Breast epithelium (tissue), 4 donors: ENCODE measurements at regions not wholly inside any gene's neighbourhood (a gene's known extent, or its start where the extent isn't known, plus 50 kb on each side); places are given as distances from the start of the nearest gene placed in this dataset.

Source experiments
- DNase-seq, 2 donors: peaks; one replicate each; pipeline ENCODE4 v3.0.0-alpha.2; 2019; ENCODE audit warnings: low spot score in 2 of 2
- H3K27ac ChIP-seq, 2 donors: fragments of 200-600 bp; sonication (generic) in 1 of 2; one replicate each; pipeline ENCODE4 v1.5.1; 2016 to 2019; ENCODE audit warnings: mild to moderate bottlenecking in 1 of 2
- H3K27me3 ChIP-seq, 2 donors: fragments of 200-600 bp; sonication (generic) in 1 of 2; one replicate each; pipeline versions ENCODE4 v1.5.1 to v1.6.0; 2017 to 2019; ENCODE audit warnings: control low read depth in 1 of 2, mild to moderate bottlenecking in 1 of 2
- H3K36me3 ChIP-seq: fragments of 200-600 bp; one replicate; pipeline ENCODE4 v1.5.1; 2019
- H3K4me1 ChIP-seq, 2 donors: fragments of 200-600 bp; sonication (generic); one replicate each; pipeline ENCODE4 v1.5.1; 2016 to 2019; ENCODE audit warnings: control low read depth in 1 of 2
- H3K4me3 ChIP-seq, 3 donors: fragments of 200-600 bp; sonication (generic); 1 replicate in 2 of 3; 2 replicates in 1 of 3; pipeline ENCODE4 v1.5.1; 2016 to 2019; ENCODE audit warnings: mild to moderate bottlenecking in 3 of 3, moderate library complexity in 2 of 3
- H3K9me3 ChIP-seq, 2 donors: fragments of 200-600 bp; sonication (generic) in 1 of 2; one replicate each; pipeline ENCODE4 v1.5.1; 2016 to 2019; ENCODE audit warnings: control low read depth in 1 of 2
- POLR2A ChIP-seq: fragments of 450-650 bp; IDR thresholded peaks from one replicate; pipeline ENCODE4 v1.6.1; 2016; ENCODE audit warnings: antibody characterized with exemption, mild to moderate bottlenecking, moderate library complexity
- POLR2AphosphoS5 ChIP-seq, 3 donors: sonication (generic); formaldehyde crosslinking; IDR thresholded peaks; one replicate each; pipeline ENCODE4 v1.6.1; 2017; ENCODE audit warnings: antibody characterized with exemption in 3 of 3
- intact Hi-C: fragments of 100-400 bp; cut with DNase I; formaldehyde crosslinking; loops from one replicate; pipeline ENCODE4 v1.15.1; 2023; ENCODE audit warnings: low total_unique reads
- TF ChIP-seq, protein P1 (sequence below), 3 donors: fragments of 450-650 bp; IDR thresholded peaks; one replicate each; pipeline ENCODE4 v1.5.1; 2016 to 2017; ENCODE audit warnings: antibody characterized with exemption in 3 of 3, mild to moderate bottlenecking in 3 of 3, moderate library complexity in 3 of 3

GRCh38 chr3:25957026-25957425, 167.1 kb downstream of the OXSM start:
- TF ChIP-seq POLR2A (no peak), POLR2AphosphoS5 (IDR thresholded peaks at IDR 0.05) (no peak)
- TF ChIP-seq, protein P1, sequence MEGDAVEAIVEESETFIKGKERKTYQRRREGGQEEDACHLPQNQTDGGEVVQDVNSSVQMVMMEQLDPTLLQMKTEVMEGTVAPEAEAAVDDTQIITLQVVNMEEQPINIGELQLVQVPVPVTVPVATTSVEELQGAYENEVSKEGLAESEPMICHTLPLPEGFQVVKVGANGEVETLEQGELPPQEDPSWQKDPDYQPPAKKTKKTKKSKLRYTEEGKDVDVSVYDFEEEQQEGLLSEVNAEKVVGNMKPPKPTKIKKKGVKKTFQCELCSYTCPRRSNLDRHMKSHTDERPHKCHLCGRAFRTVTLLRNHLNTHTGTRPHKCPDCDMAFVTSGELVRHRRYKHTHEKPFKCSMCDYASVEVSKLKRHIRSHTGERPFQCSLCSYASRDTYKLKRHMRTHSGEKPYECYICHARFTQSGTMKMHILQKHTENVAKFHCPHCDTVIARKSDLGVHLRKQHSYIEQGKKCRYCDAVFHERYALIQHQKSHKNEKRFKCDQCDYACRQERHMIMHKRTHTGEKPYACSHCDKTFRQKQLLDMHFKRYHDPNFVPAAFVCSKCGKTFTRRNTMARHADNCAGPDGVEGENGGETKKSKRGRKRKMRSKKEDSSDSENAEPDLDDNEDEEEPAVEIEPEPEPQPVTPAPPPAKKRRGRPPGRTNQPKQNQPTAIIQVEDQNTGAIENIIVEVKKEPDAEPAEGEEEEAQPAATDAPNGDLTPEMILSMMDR (IDR thresholded peaks at IDR 0.05): no peak
- H3K9me3 ChIP-seq: no peaks in the 10 kb centered on the region
- intact Hi-C loops: no loop called here
- H3K4me1 ChIP-seq: no peaks in the 10 kb centered on the region
- no peak overlapping the region for H3K4me3 ChIP-seq
- DNase-seq: no peak
- H3K27ac ChIP-seq: no peak overlapping the region
- no peaks in the 10 kb centered on the region for H3K27me3 ChIP-seq
- no peaks in the 10 kb centered on the region for H3K36me3 ChIP-seq

GRCh38 chr3:25960776-25961175, 170.9 kb downstream of the OXSM start:
- DNase-seq: no peak
- H3K4me1 ChIP-seq: no peaks in the 10 kb centered on the region
- no peak overlapping the region for H3K27ac ChIP-seq
- no peaks in the 10 kb centered on the region for H3K36me3 ChIP-seq
- no peak for TF ChIP-seq POLR2A
- TF ChIP-seq POLR2AphosphoS5 (IDR thresholded peaks at IDR 0.05): no peak
- TF ChIP-seq, protein P1 (IDR thresholded peaks at IDR 0.05): no peak
- intact Hi-C loops: loop anchor here (10.0 kb wide), 1 partner anchor 1074 kb away; no protein-coding TSS in a partner anchor
- no peaks in the 10 kb centered on the region for H3K9me3 ChIP-seq
- H3K27me3 ChIP-seq: no peaks in the 10 kb centered on the region
- H3K4me3 ChIP-seq: no peak overlapping the region

- Histone ChIP-seq H3K27ac (no peak overlapping the region), H3K4me1 (no peaks in the 10 kb centered on the region), H3K4me3 (no peak overlapping the region), H3K27me3 (no peaks in the 10 kb centered on the region), H3K36me3 (no peaks in the 10 kb centered on the region), H3K9me3 (no peaks in the 10 kb centered on the region)
- TF ChIP-seq POLR2AphosphoS5 (IDR thresholded peaks at IDR 0.05): no peak
- TF ChIP-seq, protein P1 (IDR thresholded peaks at IDR 0.05): peak in 1 of 3 donors; percentile 15
- no peak for TF ChIP-seq POLR2A
- no peak for DNase-seq
- intact Hi-C loops: loop anchor here (10.0 kb wide), 1 partner anchor 1073 kb away; no protein-coding TSS in a partner anchor
Measured at GRCh38 chr3:25962255-25962654, 172.4 kb downstream of the OXSM start.

DNA sequence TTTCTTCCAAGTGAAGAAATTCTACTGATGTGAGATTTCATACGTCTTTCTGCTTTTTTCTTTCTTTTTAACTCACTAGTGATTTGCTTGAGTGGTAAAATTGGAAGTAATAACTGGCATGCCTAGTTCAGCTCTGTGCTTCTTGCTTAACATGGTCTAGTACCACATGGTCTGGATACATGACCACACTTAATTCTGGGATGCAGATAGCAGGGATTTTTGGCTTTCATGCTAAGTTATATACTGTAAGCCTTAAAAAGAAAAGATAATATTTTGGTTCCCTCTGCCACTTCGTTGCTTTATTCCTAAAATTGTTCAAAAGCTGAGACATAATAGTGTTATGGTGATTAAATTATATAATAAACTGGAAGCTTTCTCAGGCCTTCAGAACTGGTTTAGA, 174.3 kb downstream of the OXSM start:
- Histone ChIP-seq H3K9me3 (no peaks in the 10 kb centered on the region), H3K4me3 (no peak overlapping the region), H3K27me3 (no peaks in the 10 kb centered on the region), H3K27ac (no peak overlapping the region), H3K4me1 (no peaks in the 10 kb centered on the region), H3K36me3 (no peaks in the 10 kb centered on the region)
- intact Hi-C loops: loop anchor here (10.0 kb wide), 1 partner anchor 1071 kb away; no protein-coding TSS in a partner anchor
- DNase-seq: no peak
- TF ChIP-seq POLR2AphosphoS5 (IDR thresholded peaks at IDR 0.05) (no peak), POLR2A (no peak)
- TF ChIP-seq, protein P1 (IDR thresholded peaks at IDR 0.05): no peak

GRCh38 chr3:25967385-25967784, 177.5 kb downstream of the OXSM start:
- no peak for DNase-seq
- H3K9me3 ChIP-seq: no peaks in the 10 kb centered on the region
- H3K27me3 ChIP-seq: no peaks in the 10 kb centered on the region
- no peaks in the 10 kb centered on the region for H3K4me1 ChIP-seq
- H3K27ac ChIP-seq: no peak overlapping the region
- no peaks in the 10 kb centered on the region for H3K36me3 ChIP-seq
- intact Hi-C loops: loop anchor here (1.0 to 10.0 kb wide), 2 partner anchors 14 to 1067 kb away; no protein-coding TSS in a partner anchor
- TF ChIP-seq, protein P1 (IDR thresholded peaks at IDR 0.05): no peak
- TF ChIP-seq POLR2A (no peak), POLR2AphosphoS5 (IDR thresholded peaks at IDR 0.05) (no peak)
- H3K4me3 ChIP-seq: no peak overlapping the region
